ENCODE measurements at regions not wholly inside any gene's neighbourhood (a gene's known extent, or its start where the extent isn't known, plus 50 kb on each side); places are given as distances from the start of the nearest gene placed in this dataset.
"Not testable (repeated sequence)": the region's sequence is repeated elsewhere in the genome, so short reads cannot be mapped to it uniquely, and the experiment has no call there.

GRCh38 chr2:242018416-242018815 is 148.9 kb downstream of the RTP5 start:
- not testable (repeated sequence) for TF ChIP-seq REST (IDR thresholded peaks at IDR 0.05; ENCODE audit: insufficient replicate concordance, low read depth); CTCF (IDR thresholded peaks at IDR 0.05; ENCODE audit: insufficient read depth, low read length); SPI1 (IDR thresholded peaks at IDR 0.05; ENCODE audit: borderline replicate concordance, low read depth)
